ENCODE measurements at regions not wholly inside any gene's neighbourhood (a gene's known extent, or its start where the extent isn't known, plus 50 kb on each side); places are given as distances from the start of the nearest gene placed in this dataset.
A peak's percentile ranks its signal among the peaks of the same experiment; 100 is the strongest.

DNA sequence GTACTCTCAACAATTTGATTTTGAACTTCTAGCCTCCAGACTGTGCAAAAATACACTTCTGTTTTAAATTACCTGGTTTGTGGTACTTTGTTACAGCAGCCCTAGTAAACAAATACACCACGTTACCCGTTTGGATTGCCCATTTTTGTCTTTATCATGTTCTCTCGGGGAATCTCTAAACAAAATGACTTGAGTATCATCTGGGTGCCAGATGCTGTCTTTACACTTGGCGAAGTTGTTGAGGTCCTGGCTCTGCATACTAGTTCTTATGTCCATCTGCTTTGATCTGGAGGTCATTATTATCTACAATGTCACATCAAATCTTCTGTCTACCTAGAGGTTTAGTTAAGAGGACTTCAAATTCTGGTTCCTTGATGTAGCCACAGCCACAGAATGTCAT is 142.4 kb upstream of the NRIP1 start:
- no peak for DNase-seq (ENCODE audit: low spot score in 2 of 2)
- Histone ChIP-seq H3K4me3 (no peak overlapping the region), H3K9me3 (no peaks in the 10 kb centered on the region), H3K27me3 (no peaks in the 10 kb centered on the region), H3K36me3 (no peaks in the 10 kb centered on the region), H3K27ac (no peak overlapping the region), H3K4me1 (no peaks in the 10 kb centered on the region)
- TF ChIP-seq POLR2AphosphoS5 (IDR thresholded peaks at IDR 0.05), result no peak
- TF ChIP-seq POLR2A (IDR thresholded peaks at IDR 0.05), result no peak
- TF ChIP-seq, protein P1, sequence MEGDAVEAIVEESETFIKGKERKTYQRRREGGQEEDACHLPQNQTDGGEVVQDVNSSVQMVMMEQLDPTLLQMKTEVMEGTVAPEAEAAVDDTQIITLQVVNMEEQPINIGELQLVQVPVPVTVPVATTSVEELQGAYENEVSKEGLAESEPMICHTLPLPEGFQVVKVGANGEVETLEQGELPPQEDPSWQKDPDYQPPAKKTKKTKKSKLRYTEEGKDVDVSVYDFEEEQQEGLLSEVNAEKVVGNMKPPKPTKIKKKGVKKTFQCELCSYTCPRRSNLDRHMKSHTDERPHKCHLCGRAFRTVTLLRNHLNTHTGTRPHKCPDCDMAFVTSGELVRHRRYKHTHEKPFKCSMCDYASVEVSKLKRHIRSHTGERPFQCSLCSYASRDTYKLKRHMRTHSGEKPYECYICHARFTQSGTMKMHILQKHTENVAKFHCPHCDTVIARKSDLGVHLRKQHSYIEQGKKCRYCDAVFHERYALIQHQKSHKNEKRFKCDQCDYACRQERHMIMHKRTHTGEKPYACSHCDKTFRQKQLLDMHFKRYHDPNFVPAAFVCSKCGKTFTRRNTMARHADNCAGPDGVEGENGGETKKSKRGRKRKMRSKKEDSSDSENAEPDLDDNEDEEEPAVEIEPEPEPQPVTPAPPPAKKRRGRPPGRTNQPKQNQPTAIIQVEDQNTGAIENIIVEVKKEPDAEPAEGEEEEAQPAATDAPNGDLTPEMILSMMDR (IDR thresholded peaks at IDR 0.05), result no peak
- intact Hi-C loops (cut with DNase I; ENCODE audit: low total_unique reads), result no loop called here

DNA sequence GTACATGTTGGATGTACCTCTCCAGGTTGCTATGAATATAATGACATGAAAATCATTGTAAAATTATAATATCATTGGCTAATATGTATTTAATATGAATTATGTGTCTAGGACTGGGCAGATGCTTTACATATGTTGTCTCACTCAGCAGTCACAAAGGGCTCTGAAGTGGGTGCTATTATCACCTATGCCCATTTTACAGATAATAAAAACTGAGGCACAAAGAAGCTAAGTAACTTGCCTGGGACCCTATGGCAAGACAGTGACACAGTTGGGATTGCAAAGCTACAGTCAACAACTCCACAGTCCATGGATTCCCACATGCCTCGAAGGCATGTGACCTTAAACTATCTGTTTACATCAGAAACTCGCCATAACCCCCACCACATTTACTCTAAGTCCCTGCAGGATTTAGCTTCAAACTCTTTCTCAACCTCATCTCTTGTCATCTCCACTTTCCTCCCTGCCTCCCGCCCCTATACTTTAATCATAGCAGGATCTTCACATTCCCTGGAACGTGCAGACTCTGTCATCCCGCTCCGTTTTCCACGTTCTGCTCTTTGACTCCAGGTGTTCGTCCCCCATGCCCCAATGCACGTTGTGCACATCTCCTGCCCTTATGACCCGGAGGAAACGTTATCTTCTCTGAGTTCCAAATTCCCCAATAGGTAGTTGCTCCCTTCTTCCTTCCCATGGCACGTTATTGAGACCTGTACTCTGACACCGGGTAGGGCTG is 143.0 kb upstream of the NRIP1 start:
- Histone ChIP-seq H3K27me3 (no peaks in the 10 kb centered on the region), H3K36me3 (peaks cover 3% of the 10 kb centered on the region), H3K9me3 (no peaks in the 10 kb centered on the region), H3K4me3 (no peak overlapping the region), H3K4me1 (no peaks in the 10 kb centered on the region), H3K27ac (no peak overlapping the region)
- no peak for TF ChIP-seq POLR2A (IDR thresholded peaks at IDR 0.05)
- TF ChIP-seq POLR2AphosphoS5 (IDR thresholded peaks at IDR 0.05), result no peak
- TF ChIP-seq, protein P1 (IDR thresholded peaks at IDR 0.05), result no peak
- DNase-seq (ENCODE audit: low spot score in 2 of 2), result no peak
- intact Hi-C loops (cut with DNase I; ENCODE audit: low total_unique reads), result no loop called here

DNA sequence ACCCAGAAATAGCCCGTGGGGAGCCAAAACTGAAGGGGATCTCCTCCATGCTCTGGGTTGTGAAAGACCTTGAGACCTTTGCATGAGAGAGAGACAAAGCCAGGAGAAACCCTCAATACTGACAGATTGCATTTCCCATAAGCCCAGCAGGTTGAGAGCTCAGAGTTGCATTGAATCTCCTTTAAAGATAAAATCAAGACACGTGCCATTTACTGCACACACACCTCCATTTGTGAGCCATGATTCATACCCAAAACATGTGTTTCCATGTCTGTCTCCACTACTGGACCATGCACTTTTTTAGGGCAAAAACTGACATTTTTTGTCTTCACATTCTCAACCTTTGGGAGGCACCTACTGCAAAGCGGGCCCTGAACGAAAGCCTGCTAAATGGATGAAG is 144.0 kb upstream of the NRIP1 start:
- no peak for DNase-seq (ENCODE audit: low spot score in 2 of 2)
- intact Hi-C loops (cut with DNase I; ENCODE audit: low total_unique reads), result no loop called here

DNA sequence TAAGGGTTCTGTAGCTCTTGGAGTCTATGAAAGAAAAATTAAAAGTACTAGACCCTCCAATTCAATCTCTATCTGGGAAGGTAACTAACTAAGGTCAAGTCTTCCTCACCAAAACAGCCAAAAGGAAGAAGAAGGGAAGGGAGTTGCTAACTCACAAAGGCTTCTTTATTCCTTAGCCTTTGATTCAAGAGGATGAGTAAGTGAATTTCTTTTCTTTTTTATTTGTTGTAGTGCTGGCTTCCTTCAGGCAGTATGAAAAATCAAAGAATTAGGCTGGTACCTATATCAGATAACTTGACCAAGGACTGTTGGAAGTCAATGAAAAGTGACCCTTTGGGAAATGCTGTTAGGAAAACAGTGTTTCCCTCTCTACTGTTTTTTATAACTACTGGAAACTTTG is 144.4 kb upstream of the NRIP1 start:
- Histone ChIP-seq H3K27me3 (no peaks in the 10 kb centered on the region), H3K4me3 (no peak overlapping the region), H3K9me3 (no peaks in the 10 kb centered on the region), H3K4me1 (no peaks in the 10 kb centered on the region), H3K27ac (no peak overlapping the region), H3K36me3 (peaks cover 3% of the 10 kb centered on the region)
- no peak for TF ChIP-seq POLR2AphosphoS5 (IDR thresholded peaks at IDR 0.05)
- TF ChIP-seq, protein P1 (IDR thresholded peaks at IDR 0.05), result no peak
- no peak for TF ChIP-seq POLR2A (IDR thresholded peaks at IDR 0.05)
- intact Hi-C loops (cut with DNase I; ENCODE audit: low total_unique reads), result no loop called here
- no peak for DNase-seq (ENCODE audit: low spot score in 2 of 2)

More for the DNA sequence above, 144.0 kb upstream of the NRIP1 start:
- H3K4me3 ChIP-seq, result no peak overlapping the region
- TF ChIP-seq, protein P1 (IDR thresholded peaks at IDR 0.05), result no peak
- TF ChIP-seq POLR2AphosphoS5 (IDR thresholded peaks at IDR 0.05) (no peak), POLR2A (IDR thresholded peaks at IDR 0.05) (no peak)
- H3K27ac ChIP-seq, result no peak overlapping the region
- H3K27me3 ChIP-seq, result no peaks in the 10 kb centered on the region
- peaks cover 3% of the 10 kb centered on the region for H3K36me3 ChIP-seq
- no peaks in the 10 kb centered on the region for H3K9me3 ChIP-seq
- H3K4me1 ChIP-seq, result no peaks in the 10 kb centered on the region

DNA sequence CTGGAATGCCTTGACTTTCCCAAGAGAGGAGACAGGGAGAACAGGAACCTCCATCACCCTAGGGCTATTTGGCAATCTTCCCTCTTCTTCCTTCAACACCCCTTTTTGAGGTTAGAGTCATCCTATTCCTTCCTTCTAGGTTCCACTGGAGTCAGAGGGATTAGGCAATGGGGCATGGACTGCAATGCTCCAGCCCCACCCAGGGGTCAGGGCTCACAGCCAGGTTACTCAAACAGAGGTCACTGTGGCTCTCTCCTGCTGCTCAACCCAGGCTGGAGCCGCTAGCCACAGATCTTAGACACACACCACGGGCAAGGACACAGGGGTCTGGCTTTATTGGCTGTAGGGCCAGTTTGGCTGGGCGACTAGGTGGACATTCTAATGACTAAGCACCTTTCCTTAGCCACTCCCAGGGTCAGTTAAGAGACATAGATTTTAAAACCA is 145.5 kb upstream of the NRIP1 start:
- Histone ChIP-seq H3K9me3 (no peaks in the 10 kb centered on the region), H3K27me3 (no peaks in the 10 kb centered on the region), H3K4me1 (no peaks in the 10 kb centered on the region), H3K4me3 (no peak overlapping the region), H3K27ac (peak overlapping the region in 1 of 2 donors; percentile 62), H3K36me3 (peaks cover 3% of the 10 kb centered on the region)
- peak in 1 of 2 donors; percentile 22 for DNase-seq (ENCODE audit: low spot score in 2 of 2)
- intact Hi-C loops (cut with DNase I; ENCODE audit: low total_unique reads), result no loop called here
- TF ChIP-seq POLR2A (IDR thresholded peaks at IDR 0.05) (no peak), POLR2AphosphoS5 (IDR thresholded peaks at IDR 0.05) (peak in 1 of 3 donors; percentile 77)

Measured in breast epithelium (tissue), 4 donors.